ENCODE measurements at regions not wholly inside any gene's neighbourhood (a gene's known extent, or its start where the extent isn't known, plus 50 kb on each side); places are given as distances from the start of the nearest gene placed in this dataset.

GRCh38 chr2:225275443-225275842, 124.1 kb upstream of the NYAP2 start:
- no peaks in the 10 kb centered on the region for H3K9me3 ChIP-seq
- H3K4me3 ChIP-seq: no peak overlapping the region
- H3K27ac ChIP-seq: no peak overlapping the region
- no peaks in the 10 kb centered on the region for H3K36me3 ChIP-seq
- no peak for TF ChIP-seq CTCF (IDR thresholded peaks at IDR 0.05)
- no peak for TF ChIP-seq POLR2A (IDR thresholded peaks at IDR 0.05)
- TF ChIP-seq EP300 (IDR thresholded peaks at IDR 0.05): no peak
- intact Hi-C loops (cut with DNase I): no loop called here
- no peaks in the 10 kb centered on the region for H3K27me3 ChIP-seq
- no peaks in the 10 kb centered on the region for H3K4me1 ChIP-seq (ENCODE audit: insufficient read depth)
- no peak for DNase-seq

- H3K4me3 ChIP-seq: no peak overlapping the region
- H3K36me3 ChIP-seq: no peaks in the 10 kb centered on the region
- WGBS, 3 donors: 0 to 3% (median 0%) methylated on average over 1 of the region's 1 CpG
- DNase-seq: no peak
- intact Hi-C loops (cut with DNase I): no loop called here
- no peaks in the 10 kb centered on the region for H3K27me3 ChIP-seq
- TF ChIP-seq CTCF (IDR thresholded peaks at IDR 0.05) (no peak), EP300 (IDR thresholded peaks at IDR 0.05) (no peak), POLR2A (IDR thresholded peaks at IDR 0.05) (no peak)
- H3K9me3 ChIP-seq: no peaks in the 10 kb centered on the region
- H3K4me1 ChIP-seq (ENCODE audit: insufficient read depth): no peaks in the 10 kb centered on the region
- no peak overlapping the region for H3K27ac ChIP-seq
These were observed 124.8 kb upstream of the NYAP2 start for GRCh38 chr2:225274751-225275150.

GRCh38 chr2:225272173-225272572, 127.3 kb upstream of the NYAP2 start:
- no peaks in the 10 kb centered on the region for H3K36me3 ChIP-seq
- H3K27ac ChIP-seq: no peak overlapping the region
- H3K27me3 ChIP-seq: no peaks in the 10 kb centered on the region
- TF ChIP-seq CTCF (IDR thresholded peaks at IDR 0.05) (no peak), POLR2A (IDR thresholded peaks at IDR 0.05) (no peak), EP300 (IDR thresholded peaks at IDR 0.05) (no peak)
- H3K4me1 ChIP-seq (ENCODE audit: insufficient read depth): no peaks in the 10 kb centered on the region
- intact Hi-C loops (cut with DNase I): no loop called here
- H3K4me3 ChIP-seq: no peak overlapping the region
- no peak for DNase-seq
- H3K9me3 ChIP-seq: no peaks in the 10 kb centered on the region

GRCh38 chr2:225270861-225271260, 128.6 kb upstream of the NYAP2 start:
- H3K4me1 ChIP-seq (ENCODE audit: insufficient read depth): no peaks in the 10 kb centered on the region
- TF ChIP-seq EP300 (IDR thresholded peaks at IDR 0.05) (no peak), CTCF (IDR thresholded peaks at IDR 0.05) (no peak), POLR2A (IDR thresholded peaks at IDR 0.05) (no peak)
- no peak overlapping the region for H3K27ac ChIP-seq
- H3K9me3 ChIP-seq: no peaks in the 10 kb centered on the region
- no peaks in the 10 kb centered on the region for H3K36me3 ChIP-seq
- intact Hi-C loops (cut with DNase I): no loop called here
- WGBS, 3 donors: 21 to 41% (median 34%) methylated on average over 2 of the region's 2 CpGs
- DNase-seq: no peak
- H3K4me3 ChIP-seq: no peak overlapping the region
- H3K27me3 ChIP-seq: no peaks in the 10 kb centered on the region

- Histone ChIP-seq H3K27me3 (no peaks in the 10 kb centered on the region), H3K36me3 (no peaks in the 10 kb centered on the region), H3K4me1 (ENCODE audit: insufficient read depth) (no peaks in the 10 kb centered on the region), H3K9me3 (no peaks in the 10 kb centered on the region), H3K27ac (no peak overlapping the region), H3K4me3 (no peak overlapping the region)
- intact Hi-C loops (cut with DNase I): no loop called here
- TF ChIP-seq CTCF (IDR thresholded peaks at IDR 0.05): no peak
- no peak for TF ChIP-seq EP300 (IDR thresholded peaks at IDR 0.05)
- DNase-seq: no peak
These were observed 129.5 kb upstream of the NYAP2 start for GRCh38 chr2:225270053-225270452.

Measured in ovary (tissue), 7 donors.